ENCODE measurements at regions not wholly inside any gene's neighbourhood (a gene's known extent, or its start where the extent isn't known, plus 50 kb on each side); places are given as distances from the start of the nearest gene placed in this dataset.

DNA sequence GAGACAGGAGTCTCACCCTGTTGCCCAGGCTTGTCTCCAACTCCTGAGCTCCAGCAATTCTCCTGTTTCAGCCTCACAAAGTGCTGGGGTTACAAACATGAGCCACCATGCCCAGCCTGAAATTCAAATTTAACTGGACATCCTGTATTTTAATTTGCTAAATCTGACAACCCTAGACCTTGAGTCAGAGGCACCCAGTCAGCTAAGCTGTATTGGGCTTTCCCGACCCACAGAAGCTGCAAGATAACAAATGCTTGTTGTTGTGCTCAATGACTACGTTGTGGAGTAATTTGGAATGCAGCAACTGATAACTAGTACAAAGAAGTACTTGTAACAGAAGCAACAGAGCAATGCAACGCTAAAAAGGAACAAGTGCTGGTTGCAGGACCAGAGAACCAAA lies 533.1 kb downstream of the NTRK2 start:
- no peaks in the 10 kb centered on the region for H3K4me1 ChIP-seq
- no peak overlapping the region for H3K4me3 ChIP-seq (ENCODE audit: low read depth, low read length)
- H3K27me3 ChIP-seq = no peaks in the 10 kb centered on the region
- no peaks in the 10 kb centered on the region for H3K36me3 ChIP-seq
- no peaks in the 10 kb centered on the region for H3K9me3 ChIP-seq
- no peak for DNase-seq
- TF ChIP-seq, protein P1, sequence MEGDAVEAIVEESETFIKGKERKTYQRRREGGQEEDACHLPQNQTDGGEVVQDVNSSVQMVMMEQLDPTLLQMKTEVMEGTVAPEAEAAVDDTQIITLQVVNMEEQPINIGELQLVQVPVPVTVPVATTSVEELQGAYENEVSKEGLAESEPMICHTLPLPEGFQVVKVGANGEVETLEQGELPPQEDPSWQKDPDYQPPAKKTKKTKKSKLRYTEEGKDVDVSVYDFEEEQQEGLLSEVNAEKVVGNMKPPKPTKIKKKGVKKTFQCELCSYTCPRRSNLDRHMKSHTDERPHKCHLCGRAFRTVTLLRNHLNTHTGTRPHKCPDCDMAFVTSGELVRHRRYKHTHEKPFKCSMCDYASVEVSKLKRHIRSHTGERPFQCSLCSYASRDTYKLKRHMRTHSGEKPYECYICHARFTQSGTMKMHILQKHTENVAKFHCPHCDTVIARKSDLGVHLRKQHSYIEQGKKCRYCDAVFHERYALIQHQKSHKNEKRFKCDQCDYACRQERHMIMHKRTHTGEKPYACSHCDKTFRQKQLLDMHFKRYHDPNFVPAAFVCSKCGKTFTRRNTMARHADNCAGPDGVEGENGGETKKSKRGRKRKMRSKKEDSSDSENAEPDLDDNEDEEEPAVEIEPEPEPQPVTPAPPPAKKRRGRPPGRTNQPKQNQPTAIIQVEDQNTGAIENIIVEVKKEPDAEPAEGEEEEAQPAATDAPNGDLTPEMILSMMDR (IDR thresholded peaks at IDR 0.05; ENCODE audit: low read depth, low read length) = no peak

GRCh38 chr9:85200726-85201404 lies 531.3 kb downstream of the NTRK2 start:
- DNase-seq = no peak
- TF ChIP-seq, protein P1 (IDR thresholded peaks at IDR 0.05; ENCODE audit: low read depth, low read length) = no peak
- Histone ChIP-seq H3K4me3 (ENCODE audit: low read depth, low read length) (no peak overlapping the region), H3K9me3 (no peaks in the 10 kb centered on the region), H3K36me3 (no peaks in the 10 kb centered on the region), H3K27me3 (no peaks in the 10 kb centered on the region), H3K4me1 (no peaks in the 10 kb centered on the region)

DNA sequence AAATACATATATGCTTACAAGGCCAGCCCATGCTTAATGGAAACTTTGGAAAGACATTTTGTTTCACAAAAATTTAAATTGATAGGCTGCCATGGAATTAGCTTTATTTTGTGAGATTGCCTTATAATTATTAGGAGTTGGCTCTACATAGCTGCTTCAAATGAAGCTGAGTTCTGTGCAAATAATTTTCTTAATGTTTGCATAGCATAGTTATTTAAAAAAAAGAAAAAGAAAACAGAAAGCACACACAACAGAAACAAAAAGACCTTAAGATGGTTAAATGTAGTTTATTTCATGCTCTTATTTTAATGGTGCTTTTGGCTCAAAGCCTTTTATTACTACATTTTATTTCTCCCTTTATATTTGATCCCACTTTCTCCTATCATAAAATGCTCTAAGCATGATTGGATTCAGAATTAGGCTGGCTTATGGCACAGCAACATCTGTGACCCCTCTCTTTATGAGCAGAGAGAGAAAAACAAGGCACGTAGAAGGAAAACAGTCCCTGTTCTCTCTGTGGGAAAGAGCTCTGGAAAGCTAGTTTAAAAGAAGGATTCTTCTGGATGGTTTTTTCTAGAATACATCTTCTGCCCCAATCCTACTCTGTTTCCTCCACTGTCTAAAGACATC lies 530.5 kb downstream of the NTRK2 start:
- Histone ChIP-seq H3K36me3 (no peaks in the 10 kb centered on the region), H3K9me3 (no peaks in the 10 kb centered on the region), H3K27me3 (no peaks in the 10 kb centered on the region), H3K4me1 (no peaks in the 10 kb centered on the region), H3K4me3 (ENCODE audit: low read depth, low read length) (no peak overlapping the region)
- TF ChIP-seq, protein P1 (IDR thresholded peaks at IDR 0.05; ENCODE audit: low read depth, low read length) = no peak
- DNase-seq = no peak

DNA sequence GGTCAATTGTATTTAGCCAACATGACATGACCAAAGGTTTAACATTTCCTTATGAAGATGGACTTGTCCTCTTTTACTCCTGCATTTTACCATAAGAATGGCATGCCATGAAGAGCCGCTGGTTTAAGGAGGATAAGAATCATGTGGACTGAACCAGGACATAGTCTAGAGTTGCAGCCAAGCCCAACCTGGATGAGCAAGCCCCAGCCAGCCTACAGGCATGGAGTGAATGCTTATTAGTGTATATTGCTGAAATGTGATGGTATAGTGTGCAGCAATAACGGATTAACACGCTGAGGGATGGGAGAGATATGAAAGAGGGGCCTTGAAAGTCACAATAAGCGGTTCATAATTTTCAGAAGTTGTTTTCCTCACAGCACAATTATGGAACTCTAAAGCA lies 523.2 kb downstream of the NTRK2 start:
- no peaks in the 10 kb centered on the region for H3K4me1 ChIP-seq
- no peaks in the 10 kb centered on the region for H3K36me3 ChIP-seq
- TF ChIP-seq, protein P1 (IDR thresholded peaks at IDR 0.05; ENCODE audit: low read depth, low read length) = no peak
- H3K27me3 ChIP-seq = no peaks in the 10 kb centered on the region
- no peak overlapping the region for H3K4me3 ChIP-seq (ENCODE audit: low read depth, low read length)
- no peaks in the 10 kb centered on the region for H3K9me3 ChIP-seq
- no peak for DNase-seq

DNA sequence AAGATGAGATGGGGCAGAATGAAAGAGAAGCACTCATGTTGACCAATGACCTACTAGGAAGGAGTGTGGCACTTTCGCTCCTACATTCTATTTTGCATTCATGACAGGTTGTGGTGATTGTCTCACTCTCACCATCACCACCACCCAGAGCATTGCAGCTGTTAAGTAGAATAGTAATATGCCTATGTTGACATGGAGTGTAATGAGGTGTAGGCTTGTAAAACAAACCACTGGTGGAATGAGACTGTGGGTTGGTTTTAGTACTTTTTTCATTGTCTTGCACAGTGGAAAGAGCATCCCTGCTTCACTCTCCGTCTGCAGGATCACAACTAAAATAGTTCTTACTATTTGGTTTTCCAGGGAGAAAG lies 516.7 kb downstream of the NTRK2 start:
- H3K4me3 ChIP-seq (ENCODE audit: low read depth, low read length) = no peak overlapping the region
- no peaks in the 10 kb centered on the region for H3K36me3 ChIP-seq
- no peaks in the 10 kb centered on the region for H3K4me1 ChIP-seq
- no peaks in the 10 kb centered on the region for H3K9me3 ChIP-seq
- DNase-seq = no peak
- H3K27me3 ChIP-seq = no peaks in the 10 kb centered on the region
- TF ChIP-seq, protein P1 (IDR thresholded peaks at IDR 0.05; ENCODE audit: low read depth, low read length) = no peak

DNA sequence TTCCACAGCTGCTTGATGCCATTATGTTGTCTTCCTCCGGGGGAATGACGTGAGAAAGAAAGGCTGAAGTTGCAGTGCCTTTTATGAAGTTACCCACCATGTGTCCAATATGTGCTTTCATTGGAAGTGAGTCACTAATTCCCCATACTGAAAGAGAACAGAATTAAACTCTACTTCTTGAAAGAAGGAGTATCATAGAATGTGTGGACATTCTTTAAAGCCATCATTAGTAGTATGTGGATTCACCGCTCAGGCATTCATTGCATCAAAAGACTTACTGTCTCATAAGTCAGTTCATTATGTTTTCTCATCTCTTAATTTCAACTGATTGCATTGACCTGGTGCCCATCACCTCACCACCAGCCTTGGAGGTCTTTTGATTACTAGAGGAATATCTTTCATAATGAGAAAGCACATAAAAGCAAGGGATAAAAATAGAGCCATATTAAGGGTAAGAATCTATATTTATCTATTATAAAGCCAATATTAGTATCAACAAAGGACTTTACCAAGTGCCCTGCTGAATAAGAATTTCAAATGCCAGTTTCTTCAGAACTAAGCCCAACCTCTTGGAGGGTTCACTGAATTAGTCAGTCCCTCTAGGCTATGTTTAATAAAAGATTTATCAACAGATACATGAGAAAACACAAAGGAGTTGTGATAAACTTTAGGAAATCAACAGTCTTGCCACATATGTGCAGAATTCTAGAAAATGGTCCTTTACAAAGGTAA lies 516.1 kb downstream of the NTRK2 start:
- Histone ChIP-seq H3K4me3 (ENCODE audit: low read depth, low read length) (no peak overlapping the region), H3K27me3 (no peaks in the 10 kb centered on the region), H3K4me1 (no peaks in the 10 kb centered on the region), H3K36me3 (no peaks in the 10 kb centered on the region), H3K9me3 (no peaks in the 10 kb centered on the region)
- DNase-seq = no peak
- TF ChIP-seq, protein P1 (IDR thresholded peaks at IDR 0.05; ENCODE audit: low read depth, low read length) = no peak
